Lower leg skin (tissue), 3 donors: ENCODE measurements at regions not wholly inside any gene's neighbourhood (a gene's known extent, or its start where the extent isn't known, plus 50 kb on each side); places are given as distances from the start of the nearest gene placed in this dataset.

Experiments
- POLR2A ChIP-seq, 2 donors: fragments of 450-650 bp; IDR thresholded peaks; one replicate each; pipeline ENCODE4 v1.6.1; 2016 to 2017; ENCODE audit warnings: antibody characterized with exemption in 2 of 2, mild to moderate bottlenecking in 1 of 2, moderate library complexity in 1 of 2
- TF ChIP-seq, protein P1 (sequence below), 3 donors: fragments of 450-650 bp; IDR thresholded peaks; one replicate each; pipeline ENCODE4 v1.5.1; 2016; ENCODE audit warnings: antibody characterized with exemption in 3 of 3, mild to moderate bottlenecking in 3 of 3, moderate library complexity in 2 of 3

DNA sequence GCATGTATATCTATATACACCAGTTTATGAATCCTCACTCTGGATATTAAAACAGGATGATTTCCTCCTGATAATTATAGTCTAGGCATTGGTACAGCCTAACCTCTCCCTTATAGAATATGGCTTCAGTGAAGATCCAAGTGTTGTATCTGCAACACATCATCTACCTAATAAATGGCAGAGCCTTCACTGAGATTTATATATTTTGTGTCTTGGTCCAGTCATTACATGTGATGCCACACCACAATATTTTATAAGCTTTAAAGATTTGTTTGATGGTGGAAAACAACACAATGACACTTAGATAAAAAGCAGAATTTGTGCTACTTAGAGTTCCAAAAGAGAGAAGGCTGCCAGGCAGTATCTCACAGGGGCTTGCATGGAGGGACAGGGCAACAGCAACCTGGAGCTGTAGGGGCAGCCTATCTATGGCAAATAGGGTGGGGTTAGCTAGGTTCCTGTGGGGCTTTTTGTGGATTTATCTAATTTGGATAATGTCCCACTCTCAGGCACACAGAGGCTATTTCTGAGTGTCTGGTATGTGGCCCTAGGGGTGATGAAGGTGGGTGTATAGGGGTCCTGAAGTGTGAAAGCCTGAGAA, 1736.7 kb upstream of the PRR20A start:
- TF ChIP-seq, protein P1, sequence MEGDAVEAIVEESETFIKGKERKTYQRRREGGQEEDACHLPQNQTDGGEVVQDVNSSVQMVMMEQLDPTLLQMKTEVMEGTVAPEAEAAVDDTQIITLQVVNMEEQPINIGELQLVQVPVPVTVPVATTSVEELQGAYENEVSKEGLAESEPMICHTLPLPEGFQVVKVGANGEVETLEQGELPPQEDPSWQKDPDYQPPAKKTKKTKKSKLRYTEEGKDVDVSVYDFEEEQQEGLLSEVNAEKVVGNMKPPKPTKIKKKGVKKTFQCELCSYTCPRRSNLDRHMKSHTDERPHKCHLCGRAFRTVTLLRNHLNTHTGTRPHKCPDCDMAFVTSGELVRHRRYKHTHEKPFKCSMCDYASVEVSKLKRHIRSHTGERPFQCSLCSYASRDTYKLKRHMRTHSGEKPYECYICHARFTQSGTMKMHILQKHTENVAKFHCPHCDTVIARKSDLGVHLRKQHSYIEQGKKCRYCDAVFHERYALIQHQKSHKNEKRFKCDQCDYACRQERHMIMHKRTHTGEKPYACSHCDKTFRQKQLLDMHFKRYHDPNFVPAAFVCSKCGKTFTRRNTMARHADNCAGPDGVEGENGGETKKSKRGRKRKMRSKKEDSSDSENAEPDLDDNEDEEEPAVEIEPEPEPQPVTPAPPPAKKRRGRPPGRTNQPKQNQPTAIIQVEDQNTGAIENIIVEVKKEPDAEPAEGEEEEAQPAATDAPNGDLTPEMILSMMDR (IDR thresholded peaks at IDR 0.05): no peak
- no peak for TF ChIP-seq POLR2A (IDR thresholded peaks at IDR 0.05)
